Stimulated activated CD4-positive, alpha-beta T cell treated with anti-CD3 and anti-CD28 coated beads, Interleukin-2, amount 100 ng/mL, for 48 hours (primary cell): ENCODE measurements at regions not wholly inside any gene's neighbourhood (a gene's known extent, or its start where the extent isn't known, plus 50 kb on each side); places are given as distances from the start of the nearest gene placed in this dataset.
"Not testable (repeated sequence)": the region's sequence is repeated elsewhere in the genome, so short reads cannot be mapped to it uniquely, and the experiment has no call there.

Experiments
- DNase-seq, 2 donors: peaks; one replicate each; pipeline ENCODE4 v3.0.0-alpha.2; 2020

- no peak for DNase-seq
These were observed 487.4 kb downstream of the PRDM9 start for GRCh38 chr5:23994581-23995370.

GRCh38 chr5:23996525-23996924 is 489.1 kb downstream of the PRDM9 start:
- DNase-seq = no peak

GRCh38 chr5:24005384-24005783 is 498.0 kb downstream of the PRDM9 start:
- no peak for DNase-seq

GRCh38 chr5:24017710-24018109 is 510.3 kb downstream of the PRDM9 start:
- not testable (repeated sequence) for DNase-seq

GRCh38 chr5:24026288-24026687 is 518.9 kb downstream of the PRDM9 start:
- DNase-seq = no peak

GRCh38 chr5:24042688-24043087 is 535.3 kb downstream of the PRDM9 start:
- DNase-seq = no peak

GRCh38 chr5:24045046-24045445 is 537.6 kb downstream of the PRDM9 start:
- no peak for DNase-seq

GRCh38 chr5:24053737-24054136 is 546.3 kb downstream of the PRDM9 start:
- no peak for DNase-seq

GRCh38 chr5:24059006-24059405 is 551.6 kb downstream of the PRDM9 start:
- no peak for DNase-seq

GRCh38 chr5:24059716-24060115 is 552.3 kb downstream of the PRDM9 start:
- DNase-seq = no peak

- no peak for DNase-seq
These were observed 558.4 kb downstream of the PRDM9 start for GRCh38 chr5:24065779-24066178.

- no peak for DNase-seq
These were observed 559.8 kb downstream of the PRDM9 start for GRCh38 chr5:24067208-24067607.

- no peak for DNase-seq
These were observed 561.1 kb downstream of the PRDM9 start for GRCh38 chr5:24068524-24068923.

GRCh38 chr5:24073107-24073506 is 565.7 kb downstream of the PRDM9 start:
- no peak for DNase-seq

GRCh38 chr5:24080046-24080445 is 564.7 kb downstream of the CDH10 start:
- no peak for DNase-seq

- DNase-seq = no peak
These were observed 550.6 kb downstream of the CDH10 start for GRCh38 chr5:24094081-24094679.

GRCh38 chr5:24102010-24102409 is 542.8 kb downstream of the CDH10 start:
- no peak for DNase-seq

GRCh38 chr5:24103451-24104023 is 541.2 kb downstream of the CDH10 start:
- DNase-seq = no peak

GRCh38 chr5:24110004-24110615 is 534.7 kb downstream of the CDH10 start:
- no peak for DNase-seq

- DNase-seq = no peak
These were observed 532.4 kb downstream of the CDH10 start for GRCh38 chr5:24112420-24112819.

GRCh38 chr5:24118351-24118750 is 526.4 kb downstream of the CDH10 start:
- no peak for DNase-seq

GRCh38 chr5:24135536-24135935 is 509.2 kb downstream of the CDH10 start:
- no peak for DNase-seq

- DNase-seq = no peak
These were observed 503.7 kb downstream of the CDH10 start for GRCh38 chr5:24141046-24141445.

GRCh38 chr5:24142341-24142740 is 502.4 kb downstream of the CDH10 start:
- DNase-seq = no peak
